Prostate gland (tissue), 2 donors: ENCODE measurements at regions not wholly inside any gene's neighbourhood (a gene's known extent, or its start where the extent isn't known, plus 50 kb on each side); places are given as distances from the start of the nearest gene placed in this dataset.

Experiments
- DNase-seq: peaks from one replicate; pipeline ENCODE4 v3.0.0-alpha.2; 2019; ENCODE audit warnings: low spot score
- H3K27ac ChIP-seq, 2 donors: fragments of 200-600 bp; sonication (generic); 2 replicates each; pipeline ENCODE4 v1.5.1; 2017 to 2019
- H3K27me3 ChIP-seq: fragments of 200-600 bp; sonication (generic); replicated peaks from 2 replicates; pipeline ENCODE4 v1.5.1; 2019; ENCODE audit not compliant: insufficient read depth
- H3K36me3 ChIP-seq, 2 donors: fragments of 200-600 bp; sonication (generic); 1 replicate in 1 of 2; 2 replicates in 1 of 2; pipeline versions ENCODE4 v1.5.1 to v1.8.1; 2017 to 2019
- H3K4me1 ChIP-seq: fragments of 200-600 bp; sonication (generic); replicated peaks from 2 replicates; pipeline ENCODE4 v1.5.1; 2019
- H3K4me3 ChIP-seq, 2 donors: fragments of 200-600 bp; sonication (generic); 2 replicates each; pipeline ENCODE4 v1.5.1; 2017 to 2019
- H3K9me3 ChIP-seq: fragments of 200-600 bp; sonication (generic); 2 replicates; pipeline ENCODE4 v1.5.1; 2017
- CTCF ChIP-seq, 4 experiments: fragments of 200-600 bp in 2 of 4; fragments of 450-650 bp in 2 of 4; sonication (generic) in 2 of 4; IDR thresholded peaks; 1 replicate in 3 of 4; 2 replicates in 1 of 4; pipeline ENCODE4 v1.5.1; 2016 to 2019; ENCODE audit warnings: antibody characterized with exemption in 4 of 4, mild to moderate bottlenecking in 2 of 4, moderate library complexity in 2 of 4
- POLR2A ChIP-seq: fragments of 450-650 bp; IDR thresholded peaks from one replicate; pipeline ENCODE4 v1.6.1; 2016; ENCODE audit warnings: antibody characterized with exemption, mild to moderate bottlenecking
- POLR2AphosphoS5 ChIP-seq: sonication (generic); formaldehyde crosslinking; IDR thresholded peaks from one replicate; pipeline ENCODE4 v1.6.1; 2017; ENCODE audit warnings: antibody characterized with exemption
- WGBS: methylation state at CpG from one replicate; pipeline ENCODE4 v1.1.5; 2018; 5-methylcytosine and 5-hydroxymethylcytosine counted together
- intact Hi-C: fragments of 100-400 bp; cut with DNase I; formaldehyde crosslinking; loops from one replicate; pipeline ENCODE4 v1.14.2; 2022

- intact Hi-C loops: no loop called here
- Histone ChIP-seq H3K27me3 (no peaks in the 10 kb centered on the region), H3K4me1 (no peaks in the 10 kb centered on the region), H3K4me3 (no peak overlapping the region), H3K27ac (no peak overlapping the region), H3K36me3 (no peaks in the 10 kb centered on the region), H3K9me3 (no peaks in the 10 kb centered on the region)
- TF ChIP-seq CTCF (IDR thresholded peaks at IDR 0.05) (no peak), POLR2AphosphoS5 (no peak), POLR2A (no peak)
- DNase-seq: no peak
- 75% methylated on average over 8 of the region's 8 CpGs for WGBS
Observed at GRCh38 chr6:2589171-2589661, 161.5 kb downstream of the MYLK4 start.

DNA sequence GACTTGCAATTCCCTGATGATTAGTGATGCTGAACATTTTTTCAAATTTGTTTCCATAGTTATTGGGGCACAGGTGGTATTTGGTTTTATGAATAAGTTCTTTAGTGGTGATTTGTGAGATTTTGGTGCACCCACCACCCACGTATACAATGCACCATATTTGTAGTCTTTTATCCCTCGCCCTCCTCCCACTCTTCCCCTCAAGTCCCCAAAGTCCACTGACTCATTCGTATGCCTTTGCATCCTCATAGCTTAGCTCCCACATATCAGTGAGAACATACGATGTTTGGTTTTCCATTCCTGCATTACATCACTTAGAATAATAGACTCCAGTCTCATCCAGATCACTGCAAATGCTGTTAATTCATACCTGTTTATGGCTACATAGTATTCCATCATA lies 167.3 kb downstream of the MYLK4 start:
- TF ChIP-seq CTCF (IDR thresholded peaks at IDR 0.05) (no peak), POLR2AphosphoS5 (no peak), POLR2A (no peak)
- H3K9me3 ChIP-seq: no peaks in the 10 kb centered on the region
- DNase-seq: no peak
- no peaks in the 10 kb centered on the region for H3K27me3 ChIP-seq
- no peaks in the 10 kb centered on the region for H3K4me1 ChIP-seq
- no peak overlapping the region for H3K4me3 ChIP-seq
- WGBS: 69% methylated on average over 4 of the region's 4 CpGs
- no peak overlapping the region for H3K27ac ChIP-seq
- H3K36me3 ChIP-seq: no peaks in the 10 kb centered on the region
- intact Hi-C loops: no loop called here

- DNase-seq: no peak
- no peak overlapping the region for H3K27ac ChIP-seq
- intact Hi-C loops: no loop called here
- H3K9me3 ChIP-seq: no peaks in the 10 kb centered on the region
- no peaks in the 10 kb centered on the region for H3K27me3 ChIP-seq
- 45% methylated on average over 6 of the region's 6 CpGs for WGBS
- no peak overlapping the region for H3K4me3 ChIP-seq
- no peaks in the 10 kb centered on the region for H3K36me3 ChIP-seq
- TF ChIP-seq POLR2AphosphoS5 (no peak), POLR2A (no peak), CTCF (IDR thresholded peaks at IDR 0.05) (no peak)
- no peaks in the 10 kb centered on the region for H3K4me1 ChIP-seq
Observed at GRCh38 chr6:2582268-2582667, 168.5 kb downstream of the MYLK4 start.

- no peak for TF ChIP-seq POLR2AphosphoS5
- TF ChIP-seq CTCF (IDR thresholded peaks at IDR 0.05): no peak
- no peak for TF ChIP-seq POLR2A
- 35% methylated on average over 2 of the region's 2 CpGs for WGBS
- intact Hi-C loops: no loop called here
- Histone ChIP-seq H3K27me3 (no peaks in the 10 kb centered on the region), H3K36me3 (no peaks in the 10 kb centered on the region), H3K4me3 (no peak overlapping the region), H3K9me3 (no peaks in the 10 kb centered on the region), H3K4me1 (no peaks in the 10 kb centered on the region), H3K27ac (no peak overlapping the region)
- DNase-seq: no peak
Observed at GRCh38 chr6:2581611-2582010, 169.1 kb downstream of the MYLK4 start.

DNA sequence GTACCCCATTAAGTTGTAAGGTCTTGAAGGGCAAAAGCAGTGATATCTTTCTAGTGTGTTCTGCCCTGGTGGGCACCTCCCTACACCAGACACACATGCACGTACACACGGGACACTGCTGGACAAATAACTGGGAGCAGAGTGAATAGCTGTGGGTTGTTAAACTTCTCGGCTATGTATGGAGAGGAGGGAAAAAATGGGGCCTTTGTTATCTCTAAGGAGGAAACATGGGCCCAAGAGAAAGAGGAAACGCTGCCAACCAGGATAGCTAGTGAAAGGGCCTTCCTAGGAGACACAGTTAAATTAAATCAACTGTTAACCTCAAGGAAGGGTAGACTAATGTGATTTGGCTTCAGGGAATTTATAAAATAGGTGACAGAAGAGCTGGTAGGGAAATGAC lies 169.7 kb downstream of the MYLK4 start:
- TF ChIP-seq POLR2AphosphoS5: no peak
- TF ChIP-seq POLR2A: no peak
- no peak for TF ChIP-seq CTCF (IDR thresholded peaks at IDR 0.05)
- H3K36me3 ChIP-seq: no peaks in the 10 kb centered on the region
- H3K27me3 ChIP-seq: no peaks in the 10 kb centered on the region
- intact Hi-C loops: no loop called here
- WGBS: 47% methylated on average over 4 of the region's 4 CpGs
- DNase-seq: no peak
- no peaks in the 10 kb centered on the region for H3K4me1 ChIP-seq
- H3K27ac ChIP-seq: peak overlapping the region in 1 of 2 donors; percentile 17
- H3K4me3 ChIP-seq: no peak overlapping the region
- H3K9me3 ChIP-seq: no peaks in the 10 kb centered on the region
